ENCODE measurements at regions not wholly inside any gene's neighbourhood (a gene's known extent, or its start where the extent isn't known, plus 50 kb on each side); places are given as distances from the start of the nearest gene placed in this dataset.

GRCh38 chr5:174305241-174305681 is 259.8 kb downstream of the NSG2 start:
- Histone ChIP-seq H3K36me3 (ENCODE audit: low read depth) (no peaks in the 10 kb centered on the region), H3K4me3 (ENCODE audit: severe bottlenecking) (no peak overlapping the region), H3K9me3 (ENCODE audit: severe bottlenecking) (no peaks in the 10 kb centered on the region), H3K4me1 (ENCODE audit: insufficient read depth, poor library complexity, severe bottlenecking) (no peaks in the 10 kb centered on the region), H3K27me3 (ENCODE audit: insufficient read depth, poor library complexity, severe bottlenecking) (peaks cover 23% of the 10 kb centered on the region), H3K27ac (ENCODE audit: poor library complexity, severe bottlenecking) (no peak overlapping the region)
- no peak for ATAC-seq (ENCODE audit: low read depth)
- TF ChIP-seq, protein P1, sequence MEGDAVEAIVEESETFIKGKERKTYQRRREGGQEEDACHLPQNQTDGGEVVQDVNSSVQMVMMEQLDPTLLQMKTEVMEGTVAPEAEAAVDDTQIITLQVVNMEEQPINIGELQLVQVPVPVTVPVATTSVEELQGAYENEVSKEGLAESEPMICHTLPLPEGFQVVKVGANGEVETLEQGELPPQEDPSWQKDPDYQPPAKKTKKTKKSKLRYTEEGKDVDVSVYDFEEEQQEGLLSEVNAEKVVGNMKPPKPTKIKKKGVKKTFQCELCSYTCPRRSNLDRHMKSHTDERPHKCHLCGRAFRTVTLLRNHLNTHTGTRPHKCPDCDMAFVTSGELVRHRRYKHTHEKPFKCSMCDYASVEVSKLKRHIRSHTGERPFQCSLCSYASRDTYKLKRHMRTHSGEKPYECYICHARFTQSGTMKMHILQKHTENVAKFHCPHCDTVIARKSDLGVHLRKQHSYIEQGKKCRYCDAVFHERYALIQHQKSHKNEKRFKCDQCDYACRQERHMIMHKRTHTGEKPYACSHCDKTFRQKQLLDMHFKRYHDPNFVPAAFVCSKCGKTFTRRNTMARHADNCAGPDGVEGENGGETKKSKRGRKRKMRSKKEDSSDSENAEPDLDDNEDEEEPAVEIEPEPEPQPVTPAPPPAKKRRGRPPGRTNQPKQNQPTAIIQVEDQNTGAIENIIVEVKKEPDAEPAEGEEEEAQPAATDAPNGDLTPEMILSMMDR (IDR thresholded peaks at IDR 0.05; ENCODE audit: poor library complexity, severe bottlenecking): no peak
- no peak for DNase-seq (ENCODE audit: low spot score)

GRCh38 chr5:174306345-174307030 is 261.0 kb downstream of the NSG2 start:
- ATAC-seq (ENCODE audit: low read depth) (no peak), DNase-seq (ENCODE audit: low spot score) (no peak)
- TF ChIP-seq, protein P1 (IDR thresholded peaks at IDR 0.05; ENCODE audit: poor library complexity, severe bottlenecking): no peak
- H3K4me1 ChIP-seq (ENCODE audit: insufficient read depth, poor library complexity, severe bottlenecking): no peaks in the 10 kb centered on the region
- H3K4me3 ChIP-seq (ENCODE audit: severe bottlenecking): no peak overlapping the region
- H3K27me3 ChIP-seq (ENCODE audit: insufficient read depth, poor library complexity, severe bottlenecking): peaks cover 24% of the 10 kb centered on the region
- H3K9me3 ChIP-seq (ENCODE audit: severe bottlenecking): no peaks in the 10 kb centered on the region
- H3K36me3 ChIP-seq (ENCODE audit: low read depth): no peaks in the 10 kb centered on the region
- no peak overlapping the region for H3K27ac ChIP-seq (ENCODE audit: poor library complexity, severe bottlenecking)

- no peak for DNase-seq (ENCODE audit: low spot score)
- TF ChIP-seq, protein P1 (IDR thresholded peaks at IDR 0.05; ENCODE audit: poor library complexity, severe bottlenecking): no peak
- Histone ChIP-seq H3K4me3 (ENCODE audit: severe bottlenecking) (no peak overlapping the region), H3K4me1 (ENCODE audit: insufficient read depth, poor library complexity, severe bottlenecking) (no peaks in the 10 kb centered on the region), H3K27me3 (ENCODE audit: insufficient read depth, poor library complexity, severe bottlenecking) (peaks cover 27% of the 10 kb centered on the region), H3K27ac (ENCODE audit: poor library complexity, severe bottlenecking) (no peak overlapping the region), H3K9me3 (ENCODE audit: severe bottlenecking) (no peaks in the 10 kb centered on the region), H3K36me3 (ENCODE audit: low read depth) (no peaks in the 10 kb centered on the region)
- ATAC-seq (ENCODE audit: low read depth): no peak
These were observed 261.5 kb downstream of the NSG2 start for GRCh38 chr5:174307031-174307408.

DNA sequence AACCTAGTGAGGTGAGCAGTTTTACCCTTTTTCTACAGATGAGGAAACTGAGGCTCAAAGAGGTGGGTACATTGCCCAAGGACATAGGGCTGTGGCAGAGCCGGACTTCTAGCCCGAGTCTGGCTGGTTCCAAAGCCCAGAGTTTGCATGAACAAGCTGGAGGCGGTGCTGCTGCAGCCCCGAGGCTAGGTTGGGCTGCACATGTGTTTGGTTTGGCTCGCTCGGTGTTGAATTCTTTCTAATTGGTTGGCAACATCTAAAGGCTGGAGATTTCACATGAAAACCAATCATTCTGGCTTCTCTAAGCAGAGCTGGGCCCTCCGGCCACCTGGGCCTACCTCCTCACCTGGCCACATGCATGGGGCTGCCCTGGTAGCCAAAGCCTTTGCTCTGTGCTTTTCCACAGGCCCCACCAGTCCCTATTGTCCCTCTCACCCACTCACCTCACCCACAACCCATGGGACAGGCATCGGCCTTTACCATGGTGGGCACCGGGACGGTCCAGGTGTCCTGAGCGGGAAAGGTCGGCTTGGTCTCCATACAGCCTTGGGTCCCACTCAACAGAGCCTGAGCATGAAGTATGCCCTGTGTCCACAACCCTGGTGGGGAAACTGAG is 262.3 kb downstream of the NSG2 start:
- TF ChIP-seq, protein P1 (IDR thresholded peaks at IDR 0.05; ENCODE audit: poor library complexity, severe bottlenecking): no peak
- Histone ChIP-seq H3K4me3 (ENCODE audit: severe bottlenecking) (no peak overlapping the region), H3K27ac (ENCODE audit: poor library complexity, severe bottlenecking) (no peak overlapping the region), H3K36me3 (ENCODE audit: low read depth) (no peaks in the 10 kb centered on the region), H3K9me3 (ENCODE audit: severe bottlenecking) (no peaks in the 10 kb centered on the region), H3K4me1 (ENCODE audit: insufficient read depth, poor library complexity, severe bottlenecking) (no peaks in the 10 kb centered on the region), H3K27me3 (ENCODE audit: insufficient read depth, poor library complexity, severe bottlenecking) (peaks cover 22% of the 10 kb centered on the region)
- ATAC-seq (ENCODE audit: low read depth): no peak
- DNase-seq (ENCODE audit: low spot score): no peak

Data from RWPE2 (cell line).